ENCODE measurements at regions not wholly inside any gene's neighbourhood (a gene's known extent, or its start where the extent isn't known, plus 50 kb on each side); places are given as distances from the start of the nearest gene placed in this dataset.

GRCh38 chr11:111124724-111125123 is 120.8 kb upstream of the POU2AF2 start:
- H3K4me3 ChIP-seq (ENCODE audit: control insufficient read depth in 1 of 7, extremely low read depth in 1 of 7, insufficient read depth in 4 of 7, low read depth in 2 of 7, low read length in 6 of 7): no peak overlapping the region
- CTCF ChIA-PET: interaction anchor here (1.5 kb wide), 1 partner anchor 21 kb away, joined by 5 read pairs; no protein-coding TSS in a partner anchor
- WGBS (ENCODE audit: insufficient coverage): 100% methylated on average over 1 of the region's 1 CpG
- POLR2A ChIA-PET: interaction anchor here (1.0 kb wide), 1 partner anchor 18 kb away, joined by 3 read pairs; no protein-coding TSS in a partner anchor
- no peak for DNase-seq
- peaks cover 0 to 2% (median 0%) of the 10 kb centered on the region in 4 experiments for H3K4me1 ChIP-seq (ENCODE audit: control extremely low read depth in 1 of 4, control insufficient read depth in 4 of 4, insufficient read depth in 4 of 4, low read length in 3 of 4)
- H3K36me3 ChIP-seq (ENCODE audit: control insufficient read depth in 4 of 4, insufficient read depth in 4 of 4, low read length in 3 of 4): no peaks in the 10 kb centered on the region
- H3K27me3 ChIP-seq (replicated peaks in 2 of 5; ENCODE audit: control insufficient read depth in 4 of 5, insufficient read depth in 5 of 5, low read length in 4 of 5): no peaks in the 10 kb centered on the region
- H3K9me3 ChIP-seq (ENCODE audit: control extremely low read depth in 1 of 5, control insufficient read depth in 4 of 5, insufficient read depth in 2 of 5, low read depth in 1 of 5, low read length in 4 of 5): no peaks in the 10 kb centered on the region
- H3K27ac ChIP-seq (ENCODE audit: insufficient read depth in 1 of 2, low read depth in 1 of 2, low read length in 2 of 2, poor library complexity in 1 of 2, severe bottlenecking in 2 of 2): no peak overlapping the region

GRCh38 chr11:111123463-111124398 is 121.8 kb upstream of the POU2AF2 start:
- Histone ChIP-seq H3K9me3 (ENCODE audit: control extremely low read depth in 1 of 5, control insufficient read depth in 4 of 5, insufficient read depth in 2 of 5, low read depth in 1 of 5, low read length in 4 of 5) (no peaks in the 10 kb centered on the region), H3K27me3 (replicated peaks in 2 of 5; ENCODE audit: control insufficient read depth in 4 of 5, insufficient read depth in 5 of 5, low read length in 4 of 5) (no peaks in the 10 kb centered on the region), H3K27ac (ENCODE audit: insufficient read depth in 1 of 2, low read depth in 1 of 2, low read length in 2 of 2, poor library complexity in 1 of 2, severe bottlenecking in 2 of 2) (no peak overlapping the region), H3K36me3 (ENCODE audit: control insufficient read depth in 4 of 4, insufficient read depth in 4 of 4, low read length in 3 of 4) (no peaks in the 10 kb centered on the region), H3K4me1 (ENCODE audit: control extremely low read depth in 1 of 4, control insufficient read depth in 4 of 4, insufficient read depth in 4 of 4, low read length in 3 of 4) (peaks cover 0 to 2% (median 0%) of the 10 kb centered on the region in 4 experiments), H3K4me3 (ENCODE audit: control insufficient read depth in 1 of 7, extremely low read depth in 1 of 7, insufficient read depth in 4 of 7, low read depth in 2 of 7, low read length in 6 of 7) (no peak overlapping the region)
- no peak for DNase-seq
- WGBS (ENCODE audit: insufficient coverage): no CpG with 5 or more reads among the region's 1 CpG
- CTCF ChIA-PET: interaction anchor here (1.5 kb wide), 1 partner anchor 20 kb away, joined by 5 read pairs; no protein-coding TSS in a partner anchor
- POLR2A ChIA-PET: interaction anchor here (1.0 kb wide), 1 partner anchor 17 kb away, joined by 3 read pairs; no protein-coding TSS in a partner anchor

DNA sequence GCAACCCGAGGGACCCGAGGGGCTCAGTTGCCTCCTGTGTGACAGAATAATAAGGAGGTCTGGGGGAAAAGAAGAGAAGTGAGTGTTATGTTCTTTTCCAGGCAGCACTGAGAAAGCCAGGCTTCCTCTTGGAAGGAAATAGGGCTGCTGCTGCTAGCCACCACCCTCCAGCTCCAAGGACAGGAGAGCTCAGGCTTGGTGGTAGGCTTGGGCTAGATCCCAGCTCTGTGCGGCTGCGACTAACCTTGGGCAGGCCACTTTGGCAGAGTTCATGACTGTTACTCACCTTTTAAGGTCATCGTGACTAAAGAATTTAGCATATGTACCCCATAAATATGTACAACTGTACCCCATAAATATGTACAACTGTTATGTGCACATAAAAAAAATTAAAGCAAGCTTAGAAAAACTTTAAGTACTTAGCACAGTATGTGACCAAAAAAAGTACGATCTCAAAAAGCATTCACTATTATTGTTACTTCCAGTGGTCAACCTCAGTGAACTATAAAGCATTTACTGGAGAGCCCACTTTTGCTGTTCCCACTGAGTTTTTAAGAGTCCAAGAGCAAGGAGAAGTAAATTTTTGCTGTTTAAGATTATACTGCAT is 124.7 kb upstream of the POU2AF2 start:
- CTCF ChIA-PET: interaction anchor here (1.5 kb wide), 1 partner anchor 15 kb away, joined by 3 read pairs; no protein-coding TSS in a partner anchor

GRCh38 chr11:111120161-111120560 is 125.4 kb upstream of the POU2AF2 start:
- no peak overlapping the region for H3K27ac ChIP-seq (ENCODE audit: insufficient read depth in 1 of 2, low read depth in 1 of 2, low read length in 2 of 2, poor library complexity in 1 of 2, severe bottlenecking in 2 of 2)
- ChIA-PET CTCF (interaction anchor here (1.5 kb wide), 1 partner anchor 16 kb away, joined by 3 read pairs; no protein-coding TSS in a partner anchor), POLR2A (no interaction called here)
- DNase-seq: no peak
- 98% methylated on average over 10 of the region's 10 CpGs for WGBS (ENCODE audit: insufficient coverage)
- H3K4me1 ChIP-seq (ENCODE audit: control extremely low read depth in 1 of 4, control insufficient read depth in 4 of 4, insufficient read depth in 4 of 4, low read length in 3 of 4): peaks cover 0 to 2% (median 0%) of the 10 kb centered on the region in 4 experiments
- no peaks in the 10 kb centered on the region for H3K27me3 ChIP-seq (replicated peaks in 2 of 5; ENCODE audit: control insufficient read depth in 4 of 5, insufficient read depth in 5 of 5, low read length in 4 of 5)
- no peaks in the 10 kb centered on the region for H3K36me3 ChIP-seq (ENCODE audit: control insufficient read depth in 4 of 4, insufficient read depth in 4 of 4, low read length in 3 of 4)
- no peak overlapping the region for H3K4me3 ChIP-seq (ENCODE audit: control insufficient read depth in 1 of 7, extremely low read depth in 1 of 7, insufficient read depth in 4 of 7, low read depth in 2 of 7, low read length in 6 of 7)
- H3K9me3 ChIP-seq (ENCODE audit: control extremely low read depth in 1 of 5, control insufficient read depth in 4 of 5, insufficient read depth in 2 of 5, low read depth in 1 of 5, low read length in 4 of 5): no peaks in the 10 kb centered on the region

More for the DNA sequence above, 124.7 kb upstream of the POU2AF2 start:
- Histone ChIP-seq H3K27me3 (replicated peaks in 2 of 5; ENCODE audit: control insufficient read depth in 4 of 5, insufficient read depth in 5 of 5, low read length in 4 of 5) (no peaks in the 10 kb centered on the region), H3K9me3 (ENCODE audit: control extremely low read depth in 1 of 5, control insufficient read depth in 4 of 5, insufficient read depth in 2 of 5, low read depth in 1 of 5, low read length in 4 of 5) (no peaks in the 10 kb centered on the region), H3K4me3 (ENCODE audit: control insufficient read depth in 1 of 7, extremely low read depth in 1 of 7, insufficient read depth in 4 of 7, low read depth in 2 of 7, low read length in 6 of 7) (no peak overlapping the region), H3K4me1 (ENCODE audit: control extremely low read depth in 1 of 4, control insufficient read depth in 4 of 4, insufficient read depth in 4 of 4, low read length in 3 of 4) (peaks cover 0 to 2% (median 0%) of the 10 kb centered on the region in 4 experiments), H3K27ac (ENCODE audit: insufficient read depth in 1 of 2, low read depth in 1 of 2, low read length in 2 of 2, poor library complexity in 1 of 2, severe bottlenecking in 2 of 2) (no peak overlapping the region), H3K36me3 (ENCODE audit: control insufficient read depth in 4 of 4, insufficient read depth in 4 of 4, low read length in 3 of 4) (no peaks in the 10 kb centered on the region)
- WGBS (ENCODE audit: insufficient coverage): 100% methylated on average over 2 of the region's 6 CpGs
- POLR2A ChIA-PET: no interaction called here
- DNase-seq: no peak

DNA sequence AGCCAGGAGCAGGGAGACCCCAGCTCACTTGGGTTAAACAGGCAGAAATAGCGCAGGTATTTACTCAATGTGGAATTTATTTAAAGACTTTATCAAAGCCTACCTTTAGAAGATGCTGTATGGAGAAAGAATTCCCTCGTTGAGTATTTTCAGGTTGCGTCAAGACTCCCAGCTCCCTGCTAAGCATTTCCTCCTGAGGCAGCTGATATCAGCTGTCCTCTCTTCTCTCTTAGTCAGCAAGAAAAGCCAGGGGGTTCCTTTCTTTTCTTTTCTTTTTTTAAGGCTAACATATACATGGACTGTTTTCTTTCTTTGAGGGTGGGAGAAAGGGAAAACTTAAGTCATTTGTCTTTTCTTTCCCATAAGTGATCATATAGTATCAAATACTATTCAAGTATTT is 125.8 kb upstream of the POU2AF2 start:
- no peak for DNase-seq
- ChIA-PET CTCF (interaction anchor here (1.5 kb wide), 1 partner anchor 16 kb away, joined by 3 read pairs; no protein-coding TSS in a partner anchor), POLR2A (no interaction called here)
- Histone ChIP-seq H3K27me3 (replicated peaks in 2 of 5; ENCODE audit: control insufficient read depth in 4 of 5, insufficient read depth in 5 of 5, low read length in 4 of 5) (no peaks in the 10 kb centered on the region), H3K9me3 (ENCODE audit: control extremely low read depth in 1 of 5, control insufficient read depth in 4 of 5, insufficient read depth in 2 of 5, low read depth in 1 of 5, low read length in 4 of 5) (no peaks in the 10 kb centered on the region), H3K4me3 (ENCODE audit: control insufficient read depth in 1 of 7, extremely low read depth in 1 of 7, insufficient read depth in 4 of 7, low read depth in 2 of 7, low read length in 6 of 7) (no peak overlapping the region), H3K36me3 (ENCODE audit: control insufficient read depth in 4 of 4, insufficient read depth in 4 of 4, low read length in 3 of 4) (no peaks in the 10 kb centered on the region), H3K27ac (ENCODE audit: insufficient read depth in 1 of 2, low read depth in 1 of 2, low read length in 2 of 2, poor library complexity in 1 of 2, severe bottlenecking in 2 of 2) (no peak overlapping the region), H3K4me1 (ENCODE audit: control extremely low read depth in 1 of 4, control insufficient read depth in 4 of 4, insufficient read depth in 4 of 4, low read length in 3 of 4) (peaks cover 0 to 2% (median 0%) of the 10 kb centered on the region in 4 experiments)
- WGBS (ENCODE audit: insufficient coverage): 100% methylated on average over 2 of the region's 3 CpGs

DNA sequence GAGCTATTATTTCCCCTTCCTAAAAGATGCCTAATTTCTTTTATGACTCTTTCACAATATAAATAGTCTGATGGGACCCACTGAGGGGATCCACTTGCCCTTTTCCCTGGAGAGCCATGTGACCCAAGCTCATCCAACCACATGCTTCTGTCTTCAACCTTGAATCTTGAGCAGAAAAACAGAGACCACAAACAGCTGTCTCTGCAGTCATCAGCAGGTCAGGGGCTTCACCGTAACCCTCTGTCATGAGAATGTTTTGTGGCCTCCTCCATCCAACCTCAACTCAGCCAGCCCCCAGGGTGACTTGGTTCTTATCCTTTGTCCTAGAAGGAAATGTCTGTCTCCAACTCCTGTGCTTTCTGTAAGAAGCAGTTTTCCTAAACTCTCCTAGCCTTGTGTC is 129.6 kb upstream of the POU2AF2 start:
- no peaks in the 10 kb centered on the region for H3K9me3 ChIP-seq (ENCODE audit: control extremely low read depth in 1 of 5, control insufficient read depth in 4 of 5, insufficient read depth in 2 of 5, low read depth in 1 of 5, low read length in 4 of 5)
- no peak overlapping the region for H3K4me3 ChIP-seq (ENCODE audit: control insufficient read depth in 1 of 7, extremely low read depth in 1 of 7, insufficient read depth in 4 of 7, low read depth in 2 of 7, low read length in 6 of 7)
- no peak for DNase-seq
- peaks cover 0 to 2% (median 0%) of the 10 kb centered on the region in 4 experiments for H3K4me1 ChIP-seq (ENCODE audit: control extremely low read depth in 1 of 4, control insufficient read depth in 4 of 4, insufficient read depth in 4 of 4, low read length in 3 of 4)
- H3K27ac ChIP-seq (ENCODE audit: insufficient read depth in 1 of 2, low read depth in 1 of 2, low read length in 2 of 2, poor library complexity in 1 of 2, severe bottlenecking in 2 of 2): no peak overlapping the region
- no peaks in the 10 kb centered on the region for H3K27me3 ChIP-seq (replicated peaks in 2 of 5; ENCODE audit: control insufficient read depth in 4 of 5, insufficient read depth in 5 of 5, low read length in 4 of 5)
- H3K36me3 ChIP-seq (ENCODE audit: control insufficient read depth in 4 of 4, insufficient read depth in 4 of 4, low read length in 3 of 4): no peaks in the 10 kb centered on the region
- ChIA-PET CTCF (interaction anchor here (1.0 kb wide), 1 partner anchor 10 kb away, joined by 3 read pairs; no protein-coding TSS in a partner anchor), POLR2A (no interaction called here)
- 22% methylated on average over 1 of the region's 1 CpG for WGBS (ENCODE audit: insufficient coverage)

DNA sequence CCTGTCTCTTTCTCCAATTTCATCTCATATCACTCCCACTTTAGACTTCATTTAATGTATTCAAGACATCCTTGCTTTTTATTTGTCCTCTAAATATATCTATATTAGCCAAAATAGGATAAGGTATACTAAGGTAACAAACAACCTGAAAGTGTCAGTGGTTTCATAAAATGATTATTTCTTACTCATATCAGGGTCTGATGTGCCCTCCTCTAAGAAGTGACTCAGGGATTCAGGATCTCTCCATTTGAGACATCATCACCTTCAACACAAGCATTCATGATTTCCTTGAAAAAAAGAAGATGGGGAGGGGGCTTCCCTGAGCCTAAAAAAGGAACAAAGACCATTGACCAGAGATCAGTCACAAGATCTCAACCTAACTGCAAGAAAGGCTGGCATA is 131.4 kb upstream of the POU2AF2 start:
- no peak for DNase-seq
- ChIA-PET POLR2A (no interaction called here), CTCF (no interaction called here)
- Histone ChIP-seq H3K27me3 (replicated peaks in 2 of 5; ENCODE audit: control insufficient read depth in 4 of 5, insufficient read depth in 5 of 5, low read length in 4 of 5) (no peaks in the 10 kb centered on the region), H3K27ac (ENCODE audit: insufficient read depth in 1 of 2, low read depth in 1 of 2, low read length in 2 of 2, poor library complexity in 1 of 2, severe bottlenecking in 2 of 2) (no peak overlapping the region), H3K36me3 (ENCODE audit: control insufficient read depth in 4 of 4, insufficient read depth in 4 of 4, low read length in 3 of 4) (no peaks in the 10 kb centered on the region), H3K4me3 (ENCODE audit: control insufficient read depth in 1 of 7, extremely low read depth in 1 of 7, insufficient read depth in 4 of 7, low read depth in 2 of 7, low read length in 6 of 7) (no peak overlapping the region), H3K4me1 (ENCODE audit: control extremely low read depth in 1 of 4, control insufficient read depth in 4 of 4, insufficient read depth in 4 of 4, low read length in 3 of 4) (no peaks in the 10 kb centered on the region), H3K9me3 (ENCODE audit: control extremely low read depth in 1 of 5, control insufficient read depth in 4 of 5, insufficient read depth in 2 of 5, low read depth in 1 of 5, low read length in 4 of 5) (no peaks in the 10 kb centered on the region)
